ENCODE measurements at regions not wholly inside any gene's neighbourhood (a gene's known extent, or its start where the extent isn't known, plus 50 kb on each side); places are given as distances from the start of the nearest gene placed in this dataset.

GRCh38 chr19:5228932-5229777 is 111.5 kb downstream of the PTPRS start (continued):
- TF ChIP-seq CHD7 (IDR thresholded peaks at IDR 0.05; ENCODE audit: insufficient replicate concordance, low read length) (no peak), RFX5 (IDR thresholded peaks at IDR 0.05; ENCODE audit: borderline replicate concordance, low read depth, low read length) (no peak), EP300 (IDR thresholded peaks at IDR 0.05; ENCODE audit: borderline replicate concordance in 1 of 2, low read depth in 2 of 2, low read length in 2 of 2) (no peak), KDM4A (IDR thresholded peaks at IDR 0.05; ENCODE audit: low read depth, low read length, severe bottlenecking) (no peak), USF2 (IDR thresholded peaks at IDR 0.05; ENCODE audit: low read length) (no peak)

Measured in H1 (cell line).